ENCODE measurements at regions not wholly inside any gene's neighbourhood (a gene's known extent, or its start where the extent isn't known, plus 50 kb on each side); places are given as distances from the start of the nearest gene placed in this dataset.
"Not testable (repeated sequence)": the region's sequence is repeated elsewhere in the genome, so short reads cannot be mapped to it uniquely, and the experiment has no call there.

DNA sequence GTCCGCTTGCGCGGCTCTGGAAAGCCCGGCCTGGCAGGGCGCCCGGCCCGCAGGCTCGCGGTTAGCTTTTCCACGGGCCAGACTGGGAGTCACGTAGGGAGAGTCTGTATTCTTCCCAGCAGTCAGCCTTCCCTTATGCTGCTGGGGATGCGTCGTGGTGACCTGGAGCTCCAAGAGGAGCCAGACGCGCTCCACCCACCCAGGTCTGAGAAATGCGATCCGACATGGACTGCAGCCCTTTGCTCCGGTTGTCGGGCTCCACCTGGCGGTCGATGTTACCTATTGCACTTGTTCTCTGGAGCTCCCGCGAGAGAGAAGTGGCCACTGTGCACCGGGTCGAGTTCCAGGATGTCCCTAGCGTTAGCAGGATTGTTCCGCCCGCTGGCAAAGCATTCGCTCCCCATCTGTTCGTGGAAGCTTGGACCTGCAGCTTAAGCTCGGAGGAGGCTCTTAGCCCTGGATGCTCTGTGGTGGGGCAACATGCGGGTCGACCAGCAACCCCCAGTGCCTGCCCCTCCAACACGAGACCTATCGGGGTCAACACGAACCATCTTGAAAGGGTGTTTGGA lies 367.4 kb downstream of the SPATA31A6 start:
- H3K4me1 ChIP-seq (ENCODE audit: control extremely low read depth in 1 of 4, control insufficient read depth in 4 of 4, insufficient read depth in 4 of 4, low read length in 3 of 4); H3K27ac ChIP-seq (ENCODE audit: insufficient read depth in 1 of 2, low read depth in 1 of 2, low read length in 2 of 2, poor library complexity in 1 of 2, severe bottlenecking in 2 of 2); DNase-seq; H3K27me3 ChIP-seq (replicated peaks in 2 of 5; ENCODE audit: control insufficient read depth in 4 of 5, insufficient read depth in 5 of 5, low read length in 4 of 5); CTCF ChIA-PET; H3K4me3 ChIP-seq (ENCODE audit: control insufficient read depth in 1 of 7, extremely low read depth in 1 of 7, insufficient read depth in 4 of 7, low read depth in 2 of 7, low read length in 6 of 7); H3K36me3 ChIP-seq (ENCODE audit: control insufficient read depth in 4 of 4, insufficient read depth in 4 of 4, low read length in 3 of 4); H3K9me3 ChIP-seq (ENCODE audit: control extremely low read depth in 1 of 5, control insufficient read depth in 4 of 5, insufficient read depth in 2 of 5, low read depth in 1 of 5, low read length in 4 of 5); POLR2A ChIA-PET: not testable (repeated sequence)
- WGBS (ENCODE audit: insufficient coverage): no CpG with 5 or more reads among the region's 36 CpGs

- H3K4me1 ChIP-seq (ENCODE audit: control extremely low read depth in 1 of 4, control insufficient read depth in 4 of 4, insufficient read depth in 4 of 4, low read length in 3 of 4); POLR2A ChIA-PET; DNase-seq; H3K4me3 ChIP-seq (ENCODE audit: control insufficient read depth in 1 of 7, extremely low read depth in 1 of 7, insufficient read depth in 4 of 7, low read depth in 2 of 7, low read length in 6 of 7); H3K36me3 ChIP-seq (ENCODE audit: control insufficient read depth in 4 of 4, insufficient read depth in 4 of 4, low read length in 3 of 4); H3K27ac ChIP-seq (ENCODE audit: insufficient read depth in 1 of 2, low read depth in 1 of 2, low read length in 2 of 2, poor library complexity in 1 of 2, severe bottlenecking in 2 of 2); H3K27me3 ChIP-seq (replicated peaks in 2 of 5; ENCODE audit: control insufficient read depth in 4 of 5, insufficient read depth in 5 of 5, low read length in 4 of 5); CTCF ChIA-PET; H3K9me3 ChIP-seq (ENCODE audit: control extremely low read depth in 1 of 5, control insufficient read depth in 4 of 5, insufficient read depth in 2 of 5, low read depth in 1 of 5, low read length in 4 of 5): not testable (repeated sequence)
- WGBS (ENCODE audit: insufficient coverage): no CpG with 5 or more reads among the region's 15 CpGs
These were observed 385.1 kb downstream of the SPATA31A6 start for GRCh38 chr9:42568530-42568929.

- CTCF ChIA-PET; H3K9me3 ChIP-seq (ENCODE audit: control extremely low read depth in 1 of 5, control insufficient read depth in 4 of 5, insufficient read depth in 2 of 5, low read depth in 1 of 5, low read length in 4 of 5); H3K27me3 ChIP-seq (replicated peaks in 2 of 5; ENCODE audit: control insufficient read depth in 4 of 5, insufficient read depth in 5 of 5, low read length in 4 of 5); H3K4me1 ChIP-seq (ENCODE audit: control extremely low read depth in 1 of 4, control insufficient read depth in 4 of 4, insufficient read depth in 4 of 4, low read length in 3 of 4); H3K36me3 ChIP-seq (ENCODE audit: control insufficient read depth in 4 of 4, insufficient read depth in 4 of 4, low read length in 3 of 4); H3K27ac ChIP-seq (ENCODE audit: insufficient read depth in 1 of 2, low read depth in 1 of 2, low read length in 2 of 2, poor library complexity in 1 of 2, severe bottlenecking in 2 of 2); POLR2A ChIA-PET; DNase-seq: not testable (repeated sequence)
- peak overlapping the region in 1 of 7 experiments; percentile 57 for H3K4me3 ChIP-seq (ENCODE audit: control insufficient read depth in 1 of 7, extremely low read depth in 1 of 7, insufficient read depth in 4 of 7, low read depth in 2 of 7, low read length in 6 of 7)
- no CpG with 5 or more reads among the region's 34 CpGs for WGBS (ENCODE audit: insufficient coverage)
These were observed 385.6 kb downstream of the SPATA31A6 start for GRCh38 chr9:42568942-42569556.

DNA sequence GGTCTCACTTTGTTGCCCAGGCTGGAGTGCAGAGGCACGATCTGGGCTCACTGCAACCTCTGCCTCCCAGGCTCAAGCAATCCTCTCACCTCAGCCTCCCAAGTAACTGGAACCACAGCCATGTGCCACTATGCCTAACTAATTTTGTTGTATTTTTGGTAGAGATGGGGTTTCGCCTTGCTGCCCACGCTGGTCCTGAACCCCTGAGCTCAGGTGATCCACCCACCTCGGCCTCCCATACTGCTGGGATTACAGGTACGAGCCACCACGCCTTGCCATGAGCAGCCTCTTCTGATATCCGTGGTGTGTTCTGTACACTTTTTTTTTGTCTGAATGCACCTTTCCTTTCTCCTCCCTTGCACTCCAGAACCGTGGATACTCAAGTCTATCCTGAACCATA lies 394.4 kb downstream of the SPATA31A6 start:
- H3K4me3 ChIP-seq (ENCODE audit: control insufficient read depth in 1 of 7, extremely low read depth in 1 of 7, insufficient read depth in 4 of 7, low read depth in 2 of 7, low read length in 6 of 7); H3K4me1 ChIP-seq (ENCODE audit: control extremely low read depth in 1 of 4, control insufficient read depth in 4 of 4, insufficient read depth in 4 of 4, low read length in 3 of 4); H3K27ac ChIP-seq (ENCODE audit: insufficient read depth in 1 of 2, low read depth in 1 of 2, low read length in 2 of 2, poor library complexity in 1 of 2, severe bottlenecking in 2 of 2); POLR2A ChIA-PET; H3K36me3 ChIP-seq (ENCODE audit: control insufficient read depth in 4 of 4, insufficient read depth in 4 of 4, low read length in 3 of 4); DNase-seq; CTCF ChIA-PET; H3K27me3 ChIP-seq (replicated peaks in 2 of 5; ENCODE audit: control insufficient read depth in 4 of 5, insufficient read depth in 5 of 5, low read length in 4 of 5); H3K9me3 ChIP-seq (ENCODE audit: control extremely low read depth in 1 of 5, control insufficient read depth in 4 of 5, insufficient read depth in 2 of 5, low read depth in 1 of 5, low read length in 4 of 5): not testable (repeated sequence)
- 100% methylated on average over 3 of the region's 8 CpGs for WGBS (ENCODE audit: insufficient coverage)

Measured in common myeloid progenitor, CD34-positive (primary cell).